ENCODE measurements at regions not wholly inside any gene's neighbourhood (a gene's known extent, or its start where the extent isn't known, plus 50 kb on each side); places are given as distances from the start of the nearest gene placed in this dataset.
"Not testable (repeated sequence)": the region's sequence is repeated elsewhere in the genome, so short reads cannot be mapped to it uniquely, and the experiment has no call there.

DNA sequence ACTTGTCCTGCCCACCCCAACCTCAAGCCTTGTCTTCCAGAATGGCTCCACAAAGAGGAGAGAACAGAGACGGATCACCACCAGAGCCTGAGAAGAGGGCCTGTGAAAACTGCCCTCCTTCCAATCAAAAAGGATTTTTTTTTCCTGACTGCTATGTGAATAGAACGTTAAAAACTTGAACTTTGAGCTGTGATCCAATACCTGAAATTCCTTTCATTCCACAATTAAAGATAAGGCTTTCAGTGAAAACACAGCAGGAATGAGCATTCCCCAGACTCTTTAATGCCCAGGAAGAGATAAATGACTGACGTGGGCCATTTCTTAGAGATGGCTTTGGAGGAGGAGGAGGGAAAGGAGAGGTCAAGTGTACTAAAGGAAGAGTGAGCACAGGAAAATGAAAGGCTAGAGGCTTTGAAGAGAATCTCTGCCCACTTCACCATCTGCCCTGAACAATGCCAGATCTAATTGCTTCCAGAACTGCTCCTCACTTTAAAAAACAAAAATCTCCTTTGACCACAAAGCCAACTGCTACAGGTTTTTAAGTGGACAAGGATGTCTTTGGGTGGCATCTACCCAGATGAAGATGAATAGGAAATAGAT is 177.9 kb upstream of the MAP3K1 start:
- TF ChIP-seq, protein P1, sequence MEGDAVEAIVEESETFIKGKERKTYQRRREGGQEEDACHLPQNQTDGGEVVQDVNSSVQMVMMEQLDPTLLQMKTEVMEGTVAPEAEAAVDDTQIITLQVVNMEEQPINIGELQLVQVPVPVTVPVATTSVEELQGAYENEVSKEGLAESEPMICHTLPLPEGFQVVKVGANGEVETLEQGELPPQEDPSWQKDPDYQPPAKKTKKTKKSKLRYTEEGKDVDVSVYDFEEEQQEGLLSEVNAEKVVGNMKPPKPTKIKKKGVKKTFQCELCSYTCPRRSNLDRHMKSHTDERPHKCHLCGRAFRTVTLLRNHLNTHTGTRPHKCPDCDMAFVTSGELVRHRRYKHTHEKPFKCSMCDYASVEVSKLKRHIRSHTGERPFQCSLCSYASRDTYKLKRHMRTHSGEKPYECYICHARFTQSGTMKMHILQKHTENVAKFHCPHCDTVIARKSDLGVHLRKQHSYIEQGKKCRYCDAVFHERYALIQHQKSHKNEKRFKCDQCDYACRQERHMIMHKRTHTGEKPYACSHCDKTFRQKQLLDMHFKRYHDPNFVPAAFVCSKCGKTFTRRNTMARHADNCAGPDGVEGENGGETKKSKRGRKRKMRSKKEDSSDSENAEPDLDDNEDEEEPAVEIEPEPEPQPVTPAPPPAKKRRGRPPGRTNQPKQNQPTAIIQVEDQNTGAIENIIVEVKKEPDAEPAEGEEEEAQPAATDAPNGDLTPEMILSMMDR (IDR thresholded peaks at IDR 0.05; ENCODE audit: borderline replicate concordance, insufficient read depth, low read depth, low read length) = no peak
- H3K4me3 ChIP-seq (ENCODE audit: low read depth, low read length) = no peak overlapping the region

DNA sequence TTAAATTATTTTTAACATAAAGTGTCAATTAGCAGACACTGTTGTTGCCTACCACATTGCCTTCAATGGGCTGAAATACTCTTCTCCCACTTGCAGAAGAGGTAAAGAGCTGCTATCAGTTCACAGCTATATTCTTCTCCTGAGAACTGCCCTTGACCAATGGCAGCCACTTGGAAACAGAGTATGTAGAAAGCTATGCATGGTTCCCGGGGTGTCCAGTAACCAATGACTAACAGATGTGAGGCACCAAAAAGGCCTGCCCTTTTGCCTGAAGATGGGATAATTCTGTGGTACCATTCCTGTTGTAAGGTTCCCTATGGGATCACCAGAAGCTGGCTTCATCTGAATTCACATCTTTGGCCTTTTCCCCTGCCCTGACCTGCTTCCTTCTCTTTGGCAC is 181.4 kb upstream of the MAP3K1 start:
- TF ChIP-seq, protein P1 (IDR thresholded peaks at IDR 0.05; ENCODE audit: borderline replicate concordance, insufficient read depth, low read depth, low read length) = no peak
- H3K4me3 ChIP-seq (ENCODE audit: low read depth, low read length) = no peak overlapping the region

DNA sequence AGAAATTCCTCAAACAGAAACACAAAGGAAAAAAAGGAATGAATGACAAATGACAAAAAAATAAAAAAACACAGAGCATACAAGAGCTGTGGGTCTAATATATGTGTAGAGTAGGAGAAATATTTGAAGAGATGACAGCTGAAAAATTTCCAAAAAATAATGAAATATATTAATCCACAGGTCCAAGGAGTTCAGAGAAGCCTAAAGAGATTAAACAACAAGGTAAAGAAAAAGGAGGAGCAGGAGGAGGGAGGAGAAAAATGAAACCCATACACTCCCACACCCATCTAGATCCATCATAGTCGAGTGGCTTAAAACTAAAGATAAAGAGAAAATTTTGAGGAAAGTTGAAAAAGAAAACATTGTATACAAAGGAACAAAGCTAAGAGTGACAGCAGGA is 182.4 kb upstream of the MAP3K1 start:
- TF ChIP-seq, protein P1 (IDR thresholded peaks at IDR 0.05; ENCODE audit: borderline replicate concordance, insufficient read depth, low read depth, low read length) = no peak
- no peak overlapping the region for H3K4me3 ChIP-seq (ENCODE audit: low read depth, low read length)

DNA sequence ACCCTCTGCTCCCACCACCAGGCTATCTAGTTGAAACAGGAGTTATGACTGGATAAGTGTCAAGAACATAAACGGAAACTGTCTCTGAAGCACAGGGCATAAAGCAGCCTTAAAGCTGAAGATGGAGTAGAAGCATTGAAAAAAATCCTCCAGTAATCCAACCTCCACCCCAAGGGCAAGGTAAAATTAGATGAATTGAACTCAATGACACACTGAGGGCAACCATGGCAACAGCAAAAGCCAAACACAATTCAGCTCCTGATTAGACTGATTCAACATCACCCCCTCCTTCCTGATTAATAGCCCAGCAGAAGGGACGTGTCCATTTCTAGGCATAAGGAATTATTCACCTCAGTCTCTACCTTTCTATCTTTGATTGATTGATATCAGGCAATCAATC is 183.2 kb upstream of the MAP3K1 start:
- TF ChIP-seq, protein P1 (IDR thresholded peaks at IDR 0.05; ENCODE audit: borderline replicate concordance, insufficient read depth, low read depth, low read length) = no peak

DNA sequence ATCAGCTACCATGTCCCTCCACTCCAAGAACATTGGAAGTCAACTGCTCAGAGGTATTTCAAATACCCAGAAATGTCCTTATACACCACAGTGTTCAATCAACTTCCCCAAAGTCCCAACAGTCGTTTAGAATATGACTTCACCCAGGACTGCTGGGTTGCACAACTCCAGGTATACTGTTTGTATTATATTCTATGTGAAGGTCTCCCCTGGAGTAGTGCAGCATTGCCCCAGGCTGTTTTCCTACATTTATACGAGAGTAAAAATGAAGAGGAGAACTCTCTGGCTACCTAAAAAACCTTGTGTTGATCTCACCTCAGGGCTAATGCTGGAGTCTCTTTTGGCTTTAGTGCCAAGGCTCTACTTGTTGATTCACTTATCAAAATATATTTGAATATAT is 183.6 kb upstream of the MAP3K1 start:
- TF ChIP-seq, protein P1 (IDR thresholded peaks at IDR 0.05; ENCODE audit: borderline replicate concordance, insufficient read depth, low read depth, low read length) = no peak
- no peak overlapping the region for H3K4me3 ChIP-seq (ENCODE audit: low read depth, low read length)

More for the DNA sequence above, 183.2 kb upstream of the MAP3K1 start:
- H3K4me3 ChIP-seq (ENCODE audit: low read depth, low read length) = no peak overlapping the region

DNA sequence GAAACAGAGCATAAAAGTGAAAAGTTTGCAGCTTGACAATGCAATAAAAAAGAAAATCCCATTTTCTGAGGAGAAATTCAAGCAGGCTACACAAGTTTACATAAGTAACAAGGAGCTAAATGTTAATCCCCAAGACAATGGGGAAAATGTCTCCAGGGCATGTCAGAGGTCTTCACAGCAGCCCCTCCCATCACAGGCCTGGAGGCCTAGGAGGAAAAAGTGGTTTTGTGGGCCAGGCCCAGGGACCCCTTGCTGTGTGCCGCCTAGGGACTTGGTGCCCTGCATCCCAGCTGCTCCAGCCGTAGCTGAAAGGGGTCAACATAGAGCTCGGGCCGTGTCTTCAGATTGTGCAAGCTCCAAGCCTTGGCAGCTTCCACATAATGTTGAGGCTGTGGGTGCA is 186.7 kb upstream of the MAP3K1 start:
- H3K4me3 ChIP-seq (ENCODE audit: low read depth, low read length) = not testable (repeated sequence)

DNA sequence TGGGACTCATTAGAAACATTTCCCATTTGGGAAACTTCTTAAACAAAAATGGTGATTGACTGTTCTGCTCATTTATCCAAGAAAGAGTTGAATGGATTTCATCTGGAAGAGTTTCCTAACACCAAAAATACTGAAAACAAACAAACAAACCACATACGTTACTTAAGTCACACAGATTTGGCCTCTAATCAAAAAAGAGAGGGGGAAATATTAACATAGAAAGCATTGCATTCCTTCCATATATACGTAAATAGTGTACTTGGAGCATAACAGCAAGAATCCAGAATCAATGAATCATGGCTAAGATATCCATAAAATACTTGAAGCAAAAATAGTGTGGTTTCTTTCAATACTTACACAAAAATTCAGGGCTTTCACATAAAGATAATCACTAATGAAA is 189.8 kb upstream of the MAP3K1 start:
- no peak overlapping the region for H3K4me3 ChIP-seq (ENCODE audit: low read depth, low read length)
- TF ChIP-seq, protein P1 (IDR thresholded peaks at IDR 0.05; ENCODE audit: borderline replicate concordance, insufficient read depth, low read depth, low read length) = no peak

DNA sequence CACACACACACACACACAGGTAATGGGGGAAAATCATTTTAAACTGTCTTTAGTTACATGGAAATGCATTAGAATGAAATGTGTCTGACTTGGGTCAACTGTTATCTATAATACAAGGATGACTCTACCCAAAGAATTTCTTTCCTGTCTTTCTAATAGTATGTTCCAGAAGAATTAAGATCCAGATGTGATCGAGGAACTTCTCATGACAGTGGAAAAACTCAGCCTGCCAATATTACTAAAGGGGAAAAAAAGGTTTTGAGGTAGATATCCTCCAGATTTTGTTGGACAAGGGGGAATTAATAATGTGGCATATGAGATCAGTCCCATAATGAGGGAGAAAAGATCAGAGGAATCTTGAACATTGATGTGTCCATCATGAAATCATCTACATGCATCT is 190.6 kb upstream of the MAP3K1 start:
- TF ChIP-seq, protein P1 (IDR thresholded peaks at IDR 0.05; ENCODE audit: borderline replicate concordance, insufficient read depth, low read depth, low read length) = no peak
- H3K4me3 ChIP-seq (ENCODE audit: low read depth, low read length) = no peak overlapping the region

Measured in GM12875 (cell line).